GM23248 (cell line): ENCODE measurements at regions not wholly inside any gene's neighbourhood (a gene's known extent, or its start where the extent isn't known, plus 50 kb on each side); places are given as distances from the start of the nearest gene placed in this dataset.
A peak's percentile ranks its signal among the peaks of the same experiment; 100 is the strongest.

Experiments
- DNase-seq: peaks from one replicate; pipeline ENCODE4 v3.0.0-alpha.2; 2015
- H2AFZ ChIP-seq: fragments of 200-600 bp; sonication (generic); 2 replicates; pipeline ENCODE4 v1.6.1; 2016; ENCODE audit warnings: antibody characterized with exemption
- H3F3A ChIP-seq: fragments of 200-600 bp; sonication (generic); 2 replicates; pipeline ENCODE4 v1.6.1; 2016; ENCODE audit warnings: mild to moderate bottlenecking, antibody characterized with exemption, mixed run types; ENCODE audit not compliant: insufficient read depth
- H3K27ac ChIP-seq: fragments of 200-600 bp; sonication (generic); 2 replicates; pipeline ENCODE4 v1.5.1; 2016; ENCODE audit warnings: mild to moderate bottlenecking
- H3K27me3 ChIP-seq: fragments of 200-600 bp; sonication (generic); replicated peaks from 2 replicates; pipeline ENCODE4 v1.6.1; 2016; ENCODE audit warnings: mild to moderate bottlenecking; ENCODE audit not compliant: insufficient read depth
- H3K36me3 ChIP-seq: fragments of 200-600 bp; sonication (generic); 2 replicates; pipeline ENCODE4 v1.6.1; 2016; ENCODE audit warnings: low read depth, mild to moderate bottlenecking
- H3K4me1 ChIP-seq: fragments of 200-600 bp; sonication (generic); 2 replicates; pipeline ENCODE4 v1.6.1; 2016; ENCODE audit warnings: mild to moderate bottlenecking; ENCODE audit not compliant: insufficient read depth
- H3K4me2 ChIP-seq: fragments of 200-600 bp; sonication (generic); one replicate; pipeline ENCODE4 v1.6.1; 2016; ENCODE audit warnings: mild to moderate bottlenecking; ENCODE audit not compliant: unreplicated experiment
- H3K4me3 ChIP-seq: fragments of 200-600 bp; sonication (generic); 2 replicates; pipeline ENCODE4 v1.5.1; 2016; ENCODE audit warnings: mild to moderate bottlenecking
- H3K79me2 ChIP-seq: fragments of 200-600 bp; sonication (generic); 2 replicates; pipeline ENCODE4 v1.6.1; 2016; ENCODE audit warnings: mild to moderate bottlenecking; ENCODE audit not compliant: insufficient read depth
- H3K9ac ChIP-seq: fragments of 200-600 bp; sonication (generic); 2 replicates; pipeline ENCODE4 v1.6.1; 2016; ENCODE audit warnings: mild to moderate bottlenecking
- H3K9me2 ChIP-seq: fragments of 200-600 bp; sonication (generic); 2 replicates; pipeline ENCODE4 v1.6.1; 2016; ENCODE audit warnings: mixed run types, mild to moderate bottlenecking, moderate library complexity; ENCODE audit not compliant: insufficient read depth
- H3K9me3 ChIP-seq: fragments of 200-600 bp; sonication (generic); one replicate; pipeline ENCODE4 v1.6.1; 2017; ENCODE audit warnings: low read depth
- H4K20me1 ChIP-seq: fragments of 200-600 bp; sonication (generic); 2 replicates; pipeline ENCODE4 v1.6.0; 2016; ENCODE audit not compliant: insufficient read depth
- EZH2 ChIP-seq: fragments of 200-600 bp; sonication (generic); IDR thresholded peaks from 2 replicates; pipeline ENCODE4 v1.6.1; 2018; ENCODE audit warnings: antibody characterized with exemption, mild to moderate bottlenecking; ENCODE audit not compliant: insufficient read depth, poor library complexity, severe bottlenecking
- EZH2phosphoT487 ChIP-seq: fragments of 200-600 bp; sonication (generic); IDR thresholded peaks from 2 replicates; pipeline ENCODE4 v1.6.1; 2018; ENCODE audit warnings: antibody characterized with exemption, moderate library complexity, mild to moderate bottlenecking, low read depth; ENCODE audit not compliant: insufficient read depth
- WGBS, 2 experiments: methylation state at CpG; one replicate each; pipeline ENCODE4 v1.1.6; 2015 to 2017; ENCODE audit warnings: low lambda C conversion rate in 2 of 2, low coverage in 1 of 2; ENCODE audit errors: missing lambda C conversion rate in 2 of 2; 5-methylcytosine and 5-hydroxymethylcytosine counted together
- in situ Hi-C: fragments of 300-500 bp; cut with MboI; formaldehyde crosslinking; loops from 2 replicates; pipeline ENCODE4 v1.15.0; 2020

- Histone ChIP-seq H3F3A (no peaks in the 10 kb centered on the region), H3K9me3 (no peaks in the 10 kb centered on the region), H3K4me1 (no peaks in the 10 kb centered on the region), H3K9me2 (no peaks in the 10 kb centered on the region), H3K36me3 (no peaks in the 10 kb centered on the region), H2AFZ (no peak overlapping the region), H3K79me2 (no peaks in the 10 kb centered on the region), H4K20me1 (no peaks in the 10 kb centered on the region), H3K27ac (no peak overlapping the region), H3K4me3 (no peak overlapping the region), H3K9ac (no peak overlapping the region), H3K4me2 (no peak overlapping the region), H3K27me3 (no peaks in the 10 kb centered on the region)
- in situ Hi-C loops = no loop called here
- WGBS, 2 experiments = 33 to 34% methylated on average over 2 of the region's 2 CpGs
- DNase-seq = no peak
- no peak for TF ChIP-seq EZH2phosphoT487
- TF ChIP-seq EZH2 = no peak
Observed at GRCh38 chr10:63753808-63754207, 232.6 kb downstream of the REEP3 start.

GRCh38 chr10:63755441-63755840 lies 234.2 kb downstream of the REEP3 start:
- no peak overlapping the region for H3K4me2 ChIP-seq
- H3K9me2 ChIP-seq = no peaks in the 10 kb centered on the region
- no peaks in the 10 kb centered on the region for H3K27me3 ChIP-seq
- no peak for DNase-seq
- TF ChIP-seq EZH2 = no peak
- no peak for TF ChIP-seq EZH2phosphoT487
- no peaks in the 10 kb centered on the region for H4K20me1 ChIP-seq
- no peak overlapping the region for H3K27ac ChIP-seq
- H2AFZ ChIP-seq = no peak overlapping the region
- H3K4me3 ChIP-seq = no peak overlapping the region
- H3K79me2 ChIP-seq = no peaks in the 10 kb centered on the region
- H3K36me3 ChIP-seq = no peaks in the 10 kb centered on the region
- H3K9me3 ChIP-seq = no peaks in the 10 kb centered on the region
- WGBS, 2 experiments = 94 to 96% methylated on average over 2 of the region's 2 CpGs
- no peaks in the 10 kb centered on the region; the same call in 1 of the 2 replicates for H3K4me1 ChIP-seq
- H3F3A ChIP-seq = no peaks in the 10 kb centered on the region
- no peak overlapping the region for H3K9ac ChIP-seq
- in situ Hi-C loops = no loop called here

DNA sequence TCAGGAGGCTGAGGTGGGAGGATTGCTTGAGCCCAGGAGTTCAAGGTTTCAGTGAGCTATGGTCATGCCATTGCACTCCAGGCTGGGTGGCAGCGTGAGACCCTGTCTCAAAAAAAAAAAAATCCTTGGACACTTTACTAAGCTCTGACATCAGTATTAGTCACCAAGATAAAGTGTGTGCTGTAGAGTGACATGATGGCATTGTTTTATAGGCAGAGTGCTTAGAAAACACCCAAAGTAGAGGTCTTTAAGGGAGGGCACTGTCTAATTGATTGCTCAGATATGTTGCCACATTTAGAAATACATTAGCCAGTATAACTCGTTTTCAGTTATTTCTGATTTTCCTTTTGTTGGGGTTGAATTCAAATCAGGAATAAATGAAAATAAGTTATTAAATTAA lies 235.9 kb downstream of the REEP3 start:
- Histone ChIP-seq H3K36me3 (no peaks in the 10 kb centered on the region), H3K27me3 (no peaks in the 10 kb centered on the region), H3K4me2 (no peak overlapping the region), H3K9ac (no peak overlapping the region), H2AFZ (no peak overlapping the region), H3F3A (no peaks in the 10 kb centered on the region), H3K27ac (no peak overlapping the region), H3K9me3 (no peaks in the 10 kb centered on the region), H3K4me3 (no peak overlapping the region), H3K79me2 (no peaks in the 10 kb centered on the region), H3K4me1 (no peaks in the 10 kb centered on the region; the same call in 1 of the 2 replicates), H4K20me1 (no peaks in the 10 kb centered on the region), H3K9me2 (no peaks in the 10 kb centered on the region)
- peak; percentile 10 for DNase-seq
- in situ Hi-C loops = no loop called here
- WGBS, 2 experiments = 48 to 62% methylated on average over 2 of the region's 2 CpGs
- no peak for TF ChIP-seq EZH2phosphoT487
- TF ChIP-seq EZH2 = no peak

DNA sequence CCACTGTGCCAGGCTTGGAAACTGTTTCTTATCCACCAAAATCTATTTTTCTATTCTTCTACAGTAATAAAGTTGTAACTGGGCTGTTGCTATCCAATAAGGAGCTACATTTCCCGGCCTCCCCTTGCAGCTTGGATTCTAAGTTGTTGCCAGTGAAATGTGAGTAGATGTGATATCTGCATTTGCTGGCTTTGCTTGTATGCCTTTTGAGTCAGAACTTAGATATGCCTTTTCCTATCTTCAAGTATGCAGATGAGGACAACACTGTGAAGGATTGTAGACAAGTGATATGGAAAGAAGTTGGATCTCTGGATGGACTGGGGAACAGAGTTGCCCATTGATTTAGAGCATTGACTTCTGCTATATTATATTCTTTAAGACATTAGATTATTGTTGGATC lies 236.9 kb downstream of the REEP3 start:
- no peaks in the 10 kb centered on the region for H3K79me2 ChIP-seq
- H3F3A ChIP-seq = no peaks in the 10 kb centered on the region
- no peak overlapping the region for H3K9ac ChIP-seq
- H3K27me3 ChIP-seq = no peaks in the 10 kb centered on the region
- WGBS, 2 experiments = 94 to 100% methylated on average over 1 of the region's 1 CpG
- no peak overlapping the region for H3K4me3 ChIP-seq
- H3K9me3 ChIP-seq = no peaks in the 10 kb centered on the region
- no peak overlapping the region for H3K4me2 ChIP-seq
- DNase-seq = peak; percentile 25
- H2AFZ ChIP-seq = no peak overlapping the region
- H4K20me1 ChIP-seq = no peaks in the 10 kb centered on the region
- H3K27ac ChIP-seq = no peak overlapping the region
- in situ Hi-C loops = no loop called here
- no peaks in the 10 kb centered on the region for H3K36me3 ChIP-seq
- no peaks in the 10 kb centered on the region for H3K9me2 ChIP-seq
- no peaks in the 10 kb centered on the region; the same call in 1 of the 2 replicates for H3K4me1 ChIP-seq
- TF ChIP-seq EZH2 = no peak
- no peak for TF ChIP-seq EZH2phosphoT487

DNA sequence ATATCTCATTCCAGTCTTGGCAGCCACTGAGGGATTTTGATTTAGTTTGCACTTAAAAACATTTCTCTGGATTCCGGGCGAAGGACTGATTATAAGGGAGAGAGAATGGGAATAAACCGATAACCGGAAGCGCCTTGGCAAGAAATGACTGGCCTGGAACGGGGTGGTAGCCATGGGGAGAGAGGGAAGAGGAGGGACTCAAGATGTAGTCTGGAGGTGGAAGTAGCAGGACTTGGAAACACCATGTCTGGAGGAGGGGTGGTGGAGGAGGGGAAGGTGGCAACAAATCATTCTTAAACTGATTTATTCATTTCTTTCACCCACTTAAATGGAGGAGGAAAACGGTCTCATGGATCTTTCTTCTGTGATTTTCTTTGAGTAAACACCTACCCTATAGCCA lies 238.1 kb downstream of the REEP3 start:
- Histone ChIP-seq H3K79me2 (no peaks in the 10 kb centered on the region), H3K4me1 (no peaks in the 10 kb centered on the region; the same call in 1 of the 2 replicates), H3K4me3 (no peak overlapping the region), H3K9me3 (no peaks in the 10 kb centered on the region), H4K20me1 (no peaks in the 10 kb centered on the region), H3K4me2 (no peak overlapping the region), H3K9ac (no peak overlapping the region), H3K27ac (no peak overlapping the region), H2AFZ (no peak overlapping the region), H3K27me3 (no peaks in the 10 kb centered on the region), H3F3A (no peaks in the 10 kb centered on the region), H3K36me3 (no peaks in the 10 kb centered on the region), H3K9me2 (no peaks in the 10 kb centered on the region)
- no peak for TF ChIP-seq EZH2phosphoT487
- no peak for TF ChIP-seq EZH2
- 74 to 78% methylated on average over 7 of the region's 7 CpGs for WGBS, 2 experiments
- no peak for DNase-seq
- in situ Hi-C loops = no loop called here
